Fibroblast of lung (primary cell): ENCODE measurements at regions not wholly inside any gene's neighbourhood (a gene's known extent, or its start where the extent isn't known, plus 50 kb on each side); places are given as distances from the start of the nearest gene placed in this dataset.

Experiments used
- DNase-seq, 2 donors: peaks; one replicate each; pipeline versions ENCODE4 v3.0.0 to v3.0.0-alpha.2; 2010; ENCODE audit warnings: low read depth in 2 of 2
- H2AFZ ChIP-seq: 2 replicates; pipeline ENCODE4 v1.5.1; 2012; ENCODE audit warnings: low read length, control low read depth, inconsistent platforms
- H3K27ac ChIP-seq: 2 replicates; pipeline ENCODE4 v1.5.1; 2011; ENCODE audit warnings: low read length, control low read depth; ENCODE audit not compliant: insufficient read depth
- H3K27me3 ChIP-seq: 2 replicates; pipeline ENCODE4 v1.5.1; 2011; ENCODE audit warnings: mild to moderate bottlenecking, low read length; ENCODE audit not compliant: control insufficient read depth, insufficient read depth
- H3K36me3 ChIP-seq: 2 replicates; pipeline ENCODE4 v1.5.1; 2011; ENCODE audit warnings: low read length; ENCODE audit not compliant: control insufficient read depth, insufficient read depth
- H3K4me1 ChIP-seq: 2 replicates; pipeline ENCODE4 v1.5.1; 2011; ENCODE audit warnings: low read length; ENCODE audit not compliant: control insufficient read depth, insufficient read depth; ENCODE audit errors: extremely low read depth
- H3K4me2 ChIP-seq: 2 replicates; pipeline ENCODE4 v1.5.1; 2011; ENCODE audit warnings: low read length, control low read depth; ENCODE audit not compliant: insufficient read depth; ENCODE audit errors: extremely low read depth
- H3K4me3 ChIP-seq, 4 experiments: fragments of 200-600 bp in 1 of 4; sonication (generic) in 1 of 4; replicated peaks in 1 of 4; 2 replicates each; pipeline ENCODE4 v1.5.1; 2011 to 2016; ENCODE audit warnings: low read length in 4 of 4, low read depth in 3 of 4, mild to moderate bottlenecking in 3 of 4, control low read depth in 2 of 4, inconsistent platforms in 1 of 4, mixed read lengths in 1 of 4; ENCODE audit not compliant: insufficient read depth in 1 of 4; ENCODE audit errors: control extremely low read depth in 1 of 4
- H3K79me2 ChIP-seq: 2 replicates; pipeline ENCODE4 v1.5.1; 2012; ENCODE audit warnings: mild to moderate bottlenecking, low read length, inconsistent platforms; ENCODE audit not compliant: control insufficient read depth, insufficient read depth
- H3K9ac ChIP-seq: 2 replicates; pipeline ENCODE4 v1.5.1; 2011; ENCODE audit warnings: mild to moderate bottlenecking, low read length, control low read depth; ENCODE audit not compliant: insufficient read depth
- H3K9me3 ChIP-seq: 2 replicates; pipeline ENCODE4 v1.5.1; 2012; ENCODE audit warnings: low read depth, low read length; ENCODE audit not compliant: control insufficient read depth, insufficient read depth
- H4K20me1 ChIP-seq: 2 replicates; pipeline ENCODE4 v1.5.1; 2011; ENCODE audit warnings: low read length; ENCODE audit not compliant: control insufficient read depth, insufficient read depth; ENCODE audit errors: extremely low read depth
- EZH2 ChIP-seq: IDR thresholded peaks from 2 replicates; pipeline ENCODE4 v1.5.1; 2012; ENCODE audit warnings: low read length, control low read depth, mild to moderate bottlenecking; ENCODE audit errors: missing control alignments
- TF ChIP-seq, protein P1 (sequence below), 2 donors: IDR thresholded peaks in 1 of 2; conservative IDR thresholded peaks in 1 of 2; 1 replicate in 1 of 2; 2 replicates in 1 of 2; pipeline ENCODE4 v1.5.1; 2011 to 2012; ENCODE audit warnings: low read length in 2 of 2, control low read depth in 1 of 2, inconsistent platforms in 1 of 2, low read depth in 1 of 2, mild to moderate bottlenecking in 1 of 2

- DNase-seq, result no peak
- Histone ChIP-seq H3K27me3 (no peaks in the 10 kb centered on the region), H3K4me3 (no peak overlapping the region), H2AFZ (no peak overlapping the region), H3K9me3 (no peaks in the 10 kb centered on the region), H3K9ac (no peak overlapping the region), H3K27ac (no peak overlapping the region), H3K4me1 (no peaks in the 10 kb centered on the region), H3K36me3 (no peaks in the 10 kb centered on the region), H3K79me2 (no peaks in the 10 kb centered on the region), H3K4me2 (no peak overlapping the region), H4K20me1 (no peaks in the 10 kb centered on the region)
- no peak for TF ChIP-seq EZH2
- TF ChIP-seq, protein P1, sequence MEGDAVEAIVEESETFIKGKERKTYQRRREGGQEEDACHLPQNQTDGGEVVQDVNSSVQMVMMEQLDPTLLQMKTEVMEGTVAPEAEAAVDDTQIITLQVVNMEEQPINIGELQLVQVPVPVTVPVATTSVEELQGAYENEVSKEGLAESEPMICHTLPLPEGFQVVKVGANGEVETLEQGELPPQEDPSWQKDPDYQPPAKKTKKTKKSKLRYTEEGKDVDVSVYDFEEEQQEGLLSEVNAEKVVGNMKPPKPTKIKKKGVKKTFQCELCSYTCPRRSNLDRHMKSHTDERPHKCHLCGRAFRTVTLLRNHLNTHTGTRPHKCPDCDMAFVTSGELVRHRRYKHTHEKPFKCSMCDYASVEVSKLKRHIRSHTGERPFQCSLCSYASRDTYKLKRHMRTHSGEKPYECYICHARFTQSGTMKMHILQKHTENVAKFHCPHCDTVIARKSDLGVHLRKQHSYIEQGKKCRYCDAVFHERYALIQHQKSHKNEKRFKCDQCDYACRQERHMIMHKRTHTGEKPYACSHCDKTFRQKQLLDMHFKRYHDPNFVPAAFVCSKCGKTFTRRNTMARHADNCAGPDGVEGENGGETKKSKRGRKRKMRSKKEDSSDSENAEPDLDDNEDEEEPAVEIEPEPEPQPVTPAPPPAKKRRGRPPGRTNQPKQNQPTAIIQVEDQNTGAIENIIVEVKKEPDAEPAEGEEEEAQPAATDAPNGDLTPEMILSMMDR (conservative IDR thresholded peaks at IDR 0.05 in 1 of 2, IDR thresholded peaks at IDR 0.05 in 1 of 2; ENCODE audit: low read depth in 1 of 2, low read length in 2 of 2), result no peak
Observed at GRCh38 chr3:168956076-168956475, 707.4 kb downstream of the MECOM start.

DNA sequence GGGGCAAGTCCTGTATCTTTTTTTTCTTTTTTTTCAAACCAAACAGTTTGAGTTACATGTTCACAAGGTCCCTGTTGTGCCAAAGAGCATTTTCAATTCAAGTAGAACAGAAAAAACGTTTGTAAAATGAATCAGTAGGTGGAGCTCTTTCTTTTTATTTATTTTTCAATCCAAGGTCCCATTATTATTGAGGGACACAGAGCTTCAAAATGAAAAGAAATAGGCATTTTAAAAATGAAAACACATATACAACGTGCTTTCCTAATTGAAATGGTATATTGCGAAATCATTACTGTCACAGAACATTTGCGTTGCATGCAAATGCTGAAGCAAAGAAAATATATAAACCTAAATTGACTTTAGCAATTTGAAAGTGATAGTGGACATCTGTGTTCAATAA is 711.0 kb downstream of the MECOM start:
- H2AFZ ChIP-seq, result no peak overlapping the region
- TF ChIP-seq, protein P1 (conservative IDR thresholded peaks at IDR 0.05 in 1 of 2, IDR thresholded peaks at IDR 0.05 in 1 of 2; ENCODE audit: low read depth in 1 of 2, low read length in 2 of 2), result peak in 1 of 2 donors; percentile 27
- no peak for TF ChIP-seq EZH2
- no peaks in the 10 kb centered on the region for H3K36me3 ChIP-seq
- peak overlapping the region in 1 of 4 experiments; percentile 35 for H3K4me3 ChIP-seq
- no peaks in the 10 kb centered on the region for H4K20me1 ChIP-seq
- H3K9ac ChIP-seq, result no peak overlapping the region
- no peaks in the 10 kb centered on the region for H3K79me2 ChIP-seq
- no peaks in the 10 kb centered on the region for H3K4me1 ChIP-seq
- no peaks in the 10 kb centered on the region for H3K27me3 ChIP-seq
- H3K27ac ChIP-seq, result no peak overlapping the region
- H3K9me3 ChIP-seq, result no peaks in the 10 kb centered on the region
- H3K4me2 ChIP-seq, result no peak overlapping the region
- DNase-seq, result peak; percentile 43 to 91

GRCh38 chr3:168951884-168952283 is 711.6 kb downstream of the MECOM start:
- H3K9me3 ChIP-seq, result no peaks in the 10 kb centered on the region
- TF ChIP-seq, protein P1 (conservative IDR thresholded peaks at IDR 0.05 in 1 of 2, IDR thresholded peaks at IDR 0.05 in 1 of 2; ENCODE audit: low read depth in 1 of 2, low read length in 2 of 2), result no peak
- TF ChIP-seq EZH2, result no peak
- no peak overlapping the region for H3K27ac ChIP-seq
- H3K79me2 ChIP-seq, result no peaks in the 10 kb centered on the region
- no peak overlapping the region for H3K4me2 ChIP-seq
- no peaks in the 10 kb centered on the region for H3K36me3 ChIP-seq
- no peak overlapping the region for H3K4me3 ChIP-seq
- no peaks in the 10 kb centered on the region for H3K27me3 ChIP-seq
- H2AFZ ChIP-seq, result no peak overlapping the region
- no peak overlapping the region for H3K9ac ChIP-seq
- no peaks in the 10 kb centered on the region for H3K4me1 ChIP-seq
- H4K20me1 ChIP-seq, result no peaks in the 10 kb centered on the region
- no peak for DNase-seq
